ENCODE measurements at regions not wholly inside any gene's neighbourhood (a gene's known extent, or its start where the extent isn't known, plus 50 kb on each side); places are given as distances from the start of the nearest gene placed in this dataset.

- DNase-seq, result no peak
Measured at GRCh38 chr7:110347081-110347480, 743.8 kb upstream of the LRRN3 start.

- DNase-seq, result no peak
Measured at GRCh38 chr7:110356438-110356837, 734.5 kb upstream of the LRRN3 start.

GRCh38 chr7:110358028-110358427 is 732.9 kb upstream of the LRRN3 start:
- DNase-seq, result no peak

GRCh38 chr7:110371709-110372108 is 719.2 kb upstream of the LRRN3 start:
- no peak for DNase-seq

- DNase-seq, result no peak
Measured at GRCh38 chr7:110372685-110373084, 718.2 kb upstream of the LRRN3 start.

GRCh38 chr7:110373416-110373815 is 717.5 kb upstream of the LRRN3 start:
- no peak for DNase-seq

GRCh38 chr7:110373859-110374258 is 717.1 kb upstream of the LRRN3 start:
- DNase-seq, result no peak

- no peak for DNase-seq
Measured at GRCh38 chr7:110375068-110375467, 715.9 kb upstream of the LRRN3 start.

GRCh38 chr7:110382736-110383135 is 708.2 kb upstream of the LRRN3 start:
- DNase-seq, result no peak

- DNase-seq, result no peak
Measured at GRCh38 chr7:110386006-110386405, 704.9 kb upstream of the LRRN3 start.

GRCh38 chr7:110386913-110387312 is 704.0 kb upstream of the LRRN3 start:
- DNase-seq, result no peak

GRCh38 chr7:110387689-110388088 is 703.2 kb upstream of the LRRN3 start:
- DNase-seq, result no peak

GRCh38 chr7:110388457-110388856 is 702.5 kb upstream of the LRRN3 start:
- DNase-seq, result no peak

GRCh38 chr7:110396021-110396420 is 694.9 kb upstream of the LRRN3 start:
- no peak for DNase-seq

- no peak for DNase-seq
Measured at GRCh38 chr7:110397927-110398660, 692.8 kb upstream of the LRRN3 start.

- DNase-seq, result no peak
Measured at GRCh38 chr7:110399421-110399820, 691.5 kb upstream of the LRRN3 start.

- no peak for DNase-seq
Measured at GRCh38 chr7:110400411-110400810, 690.5 kb upstream of the LRRN3 start.

GRCh38 chr7:110407242-110407641 is 683.7 kb upstream of the LRRN3 start:
- no peak for DNase-seq

GRCh38 chr7:110407706-110408105 is 683.2 kb upstream of the LRRN3 start:
- no peak for DNase-seq

- DNase-seq, result no peak
Measured at GRCh38 chr7:110412614-110413013, 678.3 kb upstream of the LRRN3 start.

GRCh38 chr7:110413038-110413437 is 677.9 kb upstream of the LRRN3 start:
- no peak for DNase-seq

GRCh38 chr7:110417611-110418010 is 673.3 kb upstream of the LRRN3 start:
- no peak for DNase-seq

GRCh38 chr7:110418659-110419280 is 672.2 kb upstream of the LRRN3 start:
- no peak for DNase-seq

GRCh38 chr7:110420788-110421187 is 670.1 kb upstream of the LRRN3 start:
- no peak for DNase-seq
